Activated naive CD4-positive, alpha-beta T cell treated with anti-CD3 and anti-CD28 coated beads, Interleukin-2, amount 10 ng/mL, durations not matched to agents 7 days and 5 days (primary cell): ENCODE measurements at regions not wholly inside any gene's neighbourhood (a gene's known extent, or its start where the extent isn't known, plus 50 kb on each side); places are given as distances from the start of the nearest gene placed in this dataset.

Experiments
- CTCF ChIA-PET: fragments of 350-600 bp; sonication (Branson Sonifier 250); formaldehyde crosslinking; loops from one replicate; lab custom pipeline; 2021; ENCODE audit warnings: antibody characterized with exemption; lab: Charles Lee
- DNase-seq: peaks from one replicate; pipeline ENCODE4 v3.0.0-alpha.2; 2020
- H3K27ac Mint-ChIP-seq: one replicate; pipeline ENCODE4 v1.8.0; 2021; ENCODE audit warnings: mild to moderate bottlenecking, moderate library complexity, mixed read lengths
- H3K27me3 Mint-ChIP-seq: one replicate; pipeline ENCODE4 v1.8.0; 2021; ENCODE audit warnings: mild to moderate bottlenecking, mixed read lengths
- H3K36me3 Mint-ChIP-seq: one replicate; pipeline ENCODE4 v1.8.0; 2021; ENCODE audit warnings: mixed read lengths
- H3K4me1 Mint-ChIP-seq: one replicate; pipeline ENCODE4 v1.8.0; 2021; ENCODE audit warnings: mixed read lengths
- H3K4me3 Mint-ChIP-seq: one replicate; pipeline ENCODE4 v1.8.0; 2021; ENCODE audit warnings: mild to moderate bottlenecking, moderate library complexity, mixed read lengths
- H3K9me3 Mint-ChIP-seq: one replicate; pipeline ENCODE4 v1.8.0; 2021; ENCODE audit warnings: mixed read lengths

GRCh38 chr15:61459785-61460707 is 230.9 kb upstream of the RORA start:
- DNase-seq = no peak
- no peak overlapping the region for H3K27ac Mint-ChIP-seq
- peaks cover 5% of the 10 kb centered on the region for H3K27me3 Mint-ChIP-seq
- H3K4me3 Mint-ChIP-seq = no peak overlapping the region
- no peaks in the 10 kb centered on the region for H3K4me1 Mint-ChIP-seq
- CTCF ChIA-PET = no interaction called here
- H3K36me3 Mint-ChIP-seq = no peaks in the 10 kb centered on the region
- no peaks in the 10 kb centered on the region for H3K9me3 Mint-ChIP-seq

GRCh38 chr15:61457050-61457733 is 228.1 kb upstream of the RORA start:
- no peak overlapping the region for H3K4me3 Mint-ChIP-seq
- no peaks in the 10 kb centered on the region for H3K9me3 Mint-ChIP-seq
- CTCF ChIA-PET = no interaction called here
- H3K27me3 Mint-ChIP-seq = peaks cover 5% of the 10 kb centered on the region
- no peak overlapping the region for H3K27ac Mint-ChIP-seq
- H3K4me1 Mint-ChIP-seq = no peaks in the 10 kb centered on the region
- no peak for DNase-seq
- no peaks in the 10 kb centered on the region for H3K36me3 Mint-ChIP-seq

- CTCF ChIA-PET = no interaction called here
- Mint-ChIP-seq H3K4me3 (no peak overlapping the region), H3K36me3 (no peaks in the 10 kb centered on the region), H3K27ac (no peak overlapping the region), H3K4me1 (no peaks in the 10 kb centered on the region), H3K27me3 (no peaks in the 10 kb centered on the region), H3K9me3 (no peaks in the 10 kb centered on the region)
- no peak for DNase-seq
Observed at GRCh38 chr15:61449186-61449702, 220.1 kb upstream of the RORA start.

GRCh38 chr15:61447981-61448380 is 218.9 kb upstream of the RORA start:
- no peak for DNase-seq
- no peak overlapping the region for H3K27ac Mint-ChIP-seq
- H3K4me1 Mint-ChIP-seq = no peaks in the 10 kb centered on the region
- CTCF ChIA-PET = no interaction called here
- H3K4me3 Mint-ChIP-seq = no peak overlapping the region
- H3K36me3 Mint-ChIP-seq = no peaks in the 10 kb centered on the region
- no peaks in the 10 kb centered on the region for H3K27me3 Mint-ChIP-seq
- H3K9me3 Mint-ChIP-seq = peaks cover 2% of the 10 kb centered on the region

GRCh38 chr15:61444585-61444984 is 215.5 kb upstream of the RORA start:
- Mint-ChIP-seq H3K9me3 (peaks cover 2% of the 10 kb centered on the region), H3K27me3 (peaks cover 4% of the 10 kb centered on the region), H3K4me1 (no peaks in the 10 kb centered on the region), H3K36me3 (no peaks in the 10 kb centered on the region), H3K4me3 (no peak overlapping the region), H3K27ac (no peak overlapping the region)
- DNase-seq = no peak
- CTCF ChIA-PET = no interaction called here

- Mint-ChIP-seq H3K27ac (no peak overlapping the region), H3K9me3 (peaks cover 2% of the 10 kb centered on the region), H3K4me3 (no peak overlapping the region), H3K36me3 (no peaks in the 10 kb centered on the region), H3K27me3 (peaks cover 4% of the 10 kb centered on the region), H3K4me1 (no peaks in the 10 kb centered on the region)
- no peak for DNase-seq
- CTCF ChIA-PET = no interaction called here
Observed at GRCh38 chr15:61442821-61443220, 213.7 kb upstream of the RORA start.

GRCh38 chr15:61441891-61442290 is 212.8 kb upstream of the RORA start:
- CTCF ChIA-PET = no interaction called here
- Mint-ChIP-seq H3K27ac (no peak overlapping the region), H3K4me1 (no peaks in the 10 kb centered on the region), H3K36me3 (no peaks in the 10 kb centered on the region), H3K4me3 (no peak overlapping the region), H3K9me3 (peaks cover 2% of the 10 kb centered on the region), H3K27me3 (peaks cover 4% of the 10 kb centered on the region)
- DNase-seq = no peak

GRCh38 chr15:61426466-61426865 is 197.4 kb upstream of the RORA start:
- no peaks in the 10 kb centered on the region for H3K36me3 Mint-ChIP-seq
- no peaks in the 10 kb centered on the region for H3K4me1 Mint-ChIP-seq
- H3K4me3 Mint-ChIP-seq = no peak overlapping the region
- CTCF ChIA-PET = no interaction called here
- H3K27ac Mint-ChIP-seq = no peak overlapping the region
- H3K9me3 Mint-ChIP-seq = no peaks in the 10 kb centered on the region
- H3K27me3 Mint-ChIP-seq = peaks cover 13% of the 10 kb centered on the region
- no peak for DNase-seq

GRCh38 chr15:61425934-61426333 is 196.8 kb upstream of the RORA start:
- H3K4me1 Mint-ChIP-seq = no peaks in the 10 kb centered on the region
- no peaks in the 10 kb centered on the region for H3K9me3 Mint-ChIP-seq
- H3K36me3 Mint-ChIP-seq = no peaks in the 10 kb centered on the region
- H3K27me3 Mint-ChIP-seq = peaks cover 16% of the 10 kb centered on the region
- no peak overlapping the region for H3K4me3 Mint-ChIP-seq
- CTCF ChIA-PET = no interaction called here
- H3K27ac Mint-ChIP-seq = no peak overlapping the region
- DNase-seq = no peak

- peaks cover 16% of the 10 kb centered on the region for H3K27me3 Mint-ChIP-seq
Observed at GRCh38 chr15:61422773-61423172, 193.7 kb upstream of the RORA start.

GRCh38 chr15:61421938-61422337 is 192.8 kb upstream of the RORA start:
- Mint-ChIP-seq H3K27me3 (peaks cover 16% of the 10 kb centered on the region), H3K4me1 (no peaks in the 10 kb centered on the region), H3K9me3 (no peaks in the 10 kb centered on the region), H3K36me3 (no peaks in the 10 kb centered on the region), H3K4me3 (no peak overlapping the region), H3K27ac (no peak overlapping the region)
- DNase-seq = no peak
- CTCF ChIA-PET = no interaction called here

More at GRCh38 chr15:61422773-61423172, 193.7 kb upstream of the RORA start:
- no peak overlapping the region for H3K27ac Mint-ChIP-seq
- no peaks in the 10 kb centered on the region for H3K4me1 Mint-ChIP-seq
- DNase-seq = no peak
- no peak overlapping the region for H3K4me3 Mint-ChIP-seq
- H3K9me3 Mint-ChIP-seq = no peaks in the 10 kb centered on the region
- no peaks in the 10 kb centered on the region for H3K36me3 Mint-ChIP-seq
- CTCF ChIA-PET = no interaction called here

GRCh38 chr15:61421470-61421869 is 192.4 kb upstream of the RORA start:
- H3K9me3 Mint-ChIP-seq = no peaks in the 10 kb centered on the region
- H3K4me3 Mint-ChIP-seq = no peak overlapping the region
- no peaks in the 10 kb centered on the region for H3K36me3 Mint-ChIP-seq
- no peak for DNase-seq
- H3K27me3 Mint-ChIP-seq = peaks cover 15% of the 10 kb centered on the region
- CTCF ChIA-PET = no interaction called here
- H3K27ac Mint-ChIP-seq = no peak overlapping the region
- no peaks in the 10 kb centered on the region for H3K4me1 Mint-ChIP-seq

- H3K27me3 Mint-ChIP-seq = peaks cover 6% of the 10 kb centered on the region
- DNase-seq = no peak
- CTCF ChIA-PET = no interaction called here
- H3K4me3 Mint-ChIP-seq = no peak overlapping the region
- H3K27ac Mint-ChIP-seq = no peak overlapping the region
- no peaks in the 10 kb centered on the region for H3K9me3 Mint-ChIP-seq
- no peaks in the 10 kb centered on the region for H3K4me1 Mint-ChIP-seq
- H3K36me3 Mint-ChIP-seq = no peaks in the 10 kb centered on the region
Observed at GRCh38 chr15:61420546-61420945, 191.4 kb upstream of the RORA start.

GRCh38 chr15:61415617-61416120 is 186.6 kb upstream of the RORA start:
- CTCF ChIA-PET = interaction anchor here (0.5 kb wide), 1 partner anchor 231 kb away, joined by 3 read pairs; no protein-coding TSS in a partner anchor
- Mint-ChIP-seq H3K4me1 (no peaks in the 10 kb centered on the region), H3K27ac (no peak overlapping the region), H3K9me3 (no peaks in the 10 kb centered on the region), H3K27me3 (no peaks in the 10 kb centered on the region), H3K4me3 (no peak overlapping the region), H3K36me3 (no peaks in the 10 kb centered on the region)
- no peak for DNase-seq
